ENCODE measurements at regions not wholly inside any gene's neighbourhood (a gene's known extent, or its start where the extent isn't known, plus 50 kb on each side); places are given as distances from the start of the nearest gene placed in this dataset.

DNA sequence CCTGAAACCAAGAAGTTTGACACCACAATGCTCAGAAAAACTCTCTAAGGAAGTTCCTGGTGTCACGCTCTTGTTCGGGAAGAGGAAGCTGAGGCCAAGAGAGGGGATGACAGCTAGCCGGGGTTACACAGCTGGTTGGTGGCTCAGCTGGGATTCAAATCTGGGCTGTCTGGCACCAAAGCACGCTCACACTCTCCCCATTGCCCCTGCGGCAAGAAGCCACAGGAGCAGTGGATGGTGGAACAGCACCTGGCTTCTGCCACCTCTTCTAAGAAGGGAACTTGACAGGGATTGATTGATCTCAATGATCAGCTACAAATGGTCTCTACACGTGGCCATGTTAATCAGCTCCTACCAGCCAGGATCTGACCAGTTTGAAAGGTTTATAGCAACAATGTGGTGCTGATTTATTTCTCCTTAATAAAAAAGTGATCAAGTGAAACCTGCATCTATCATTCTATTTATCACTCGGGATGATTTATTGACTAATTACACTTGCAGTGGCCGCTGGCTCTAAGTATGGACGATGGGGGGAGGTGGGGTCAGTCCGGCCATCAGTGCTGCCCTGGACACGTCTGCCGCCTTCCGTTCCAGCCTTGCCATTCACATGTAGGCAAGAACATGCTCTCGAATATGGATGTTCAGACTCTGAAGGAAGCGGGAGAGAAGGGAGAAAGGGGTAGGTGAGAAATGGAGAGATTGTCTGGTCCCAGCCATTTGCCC is 71.9 kb upstream of the TOP1 start:
- H3K27ac Mint-ChIP-seq (ENCODE audit: low read depth, unreplicated experiment) = no peak overlapping the region
- POLR2A ChIA-PET = no interaction called here
- H3K36me3 Mint-ChIP-seq (ENCODE audit: insufficient read depth, unreplicated experiment) = no peaks in the 10 kb centered on the region
- CTCF ChIA-PET = interaction anchor here (0.6 to 3.0 kb wide), 5 partner anchors 9 to 1906 kb away, joined by 3 to 12 read pairs (median 3); no protein-coding TSS in a partner anchor
- no peak for TF ChIP-seq CTCF (IDR thresholded peaks at IDR 0.05; ENCODE audit: unreplicated experiment)
- H3K4me3 Mint-ChIP-seq (ENCODE audit: unreplicated experiment) = no peak overlapping the region
- H3K4me1 Mint-ChIP-seq (ENCODE audit: insufficient read depth, unreplicated experiment) = peaks cover 6% of the 10 kb centered on the region
- BruUV-seq (replicated peaks) = no TSS peak
- H3K27me3 Mint-ChIP-seq (ENCODE audit: insufficient read depth, unreplicated experiment) = no peaks in the 10 kb centered on the region
- DNase-seq (ENCODE audit: unreplicated experiment) = no peak
- H3K9me3 Mint-ChIP-seq (ENCODE audit: unreplicated experiment) = peaks cover 16% of the 10 kb centered on the region
- intact Hi-C loops (cut with micrococcal nuclease) = no loop called here

- CTCF ChIA-PET = interaction anchor here (1.5 to 3.0 kb wide), 2 partner anchors 11 to 1688 kb away, joined by 10 to 12 read pairs; no protein-coding TSS in a partner anchor
- no peak overlapping the region for H3K27ac Mint-ChIP-seq (ENCODE audit: low read depth, unreplicated experiment)
- no peaks in the 10 kb centered on the region for H3K36me3 Mint-ChIP-seq (ENCODE audit: insufficient read depth, unreplicated experiment)
- TF ChIP-seq CTCF (IDR thresholded peaks at IDR 0.05; ENCODE audit: unreplicated experiment) = no peak
- DNase-seq (ENCODE audit: unreplicated experiment) = no peak
- intact Hi-C loops (cut with micrococcal nuclease) = no loop called here
- POLR2A ChIA-PET = no interaction called here
- no TSS peak for BruUV-seq (replicated peaks)
- H3K4me3 Mint-ChIP-seq (ENCODE audit: unreplicated experiment) = no peak overlapping the region
- no peaks in the 10 kb centered on the region for H3K27me3 Mint-ChIP-seq (ENCODE audit: insufficient read depth, unreplicated experiment)
- peaks cover 16% of the 10 kb centered on the region for H3K9me3 Mint-ChIP-seq (ENCODE audit: unreplicated experiment)
- H3K4me1 Mint-ChIP-seq (ENCODE audit: insufficient read depth, unreplicated experiment) = peaks cover 12% of the 10 kb centered on the region
Observed at GRCh38 chr20:40957265-40957760, 71.3 kb upstream of the TOP1 start.

- Mint-ChIP-seq H3K27me3 (ENCODE audit: insufficient read depth, unreplicated experiment) (no peaks in the 10 kb centered on the region), H3K9me3 (ENCODE audit: unreplicated experiment) (peaks cover 10% of the 10 kb centered on the region), H3K4me3 (ENCODE audit: unreplicated experiment) (no peak overlapping the region), H3K4me1 (ENCODE audit: insufficient read depth, unreplicated experiment) (peaks cover 12% of the 10 kb centered on the region), H3K36me3 (ENCODE audit: insufficient read depth, unreplicated experiment) (no peaks in the 10 kb centered on the region), H3K27ac (ENCODE audit: low read depth, unreplicated experiment) (no peak overlapping the region)
- intact Hi-C loops (cut with micrococcal nuclease) = no loop called here
- no peak for TF ChIP-seq CTCF (IDR thresholded peaks at IDR 0.05; ENCODE audit: unreplicated experiment)
- ChIA-PET POLR2A (no interaction called here), CTCF (interaction anchor here (3.0 kb wide), 1 partner anchor 9 kb away, joined by 12 read pairs; no protein-coding TSS in a partner anchor)
- BruUV-seq (replicated peaks) = no TSS peak
- no peak for DNase-seq (ENCODE audit: unreplicated experiment)
Observed at GRCh38 chr20:40958598-40958997, 70.0 kb upstream of the TOP1 start.

DNA sequence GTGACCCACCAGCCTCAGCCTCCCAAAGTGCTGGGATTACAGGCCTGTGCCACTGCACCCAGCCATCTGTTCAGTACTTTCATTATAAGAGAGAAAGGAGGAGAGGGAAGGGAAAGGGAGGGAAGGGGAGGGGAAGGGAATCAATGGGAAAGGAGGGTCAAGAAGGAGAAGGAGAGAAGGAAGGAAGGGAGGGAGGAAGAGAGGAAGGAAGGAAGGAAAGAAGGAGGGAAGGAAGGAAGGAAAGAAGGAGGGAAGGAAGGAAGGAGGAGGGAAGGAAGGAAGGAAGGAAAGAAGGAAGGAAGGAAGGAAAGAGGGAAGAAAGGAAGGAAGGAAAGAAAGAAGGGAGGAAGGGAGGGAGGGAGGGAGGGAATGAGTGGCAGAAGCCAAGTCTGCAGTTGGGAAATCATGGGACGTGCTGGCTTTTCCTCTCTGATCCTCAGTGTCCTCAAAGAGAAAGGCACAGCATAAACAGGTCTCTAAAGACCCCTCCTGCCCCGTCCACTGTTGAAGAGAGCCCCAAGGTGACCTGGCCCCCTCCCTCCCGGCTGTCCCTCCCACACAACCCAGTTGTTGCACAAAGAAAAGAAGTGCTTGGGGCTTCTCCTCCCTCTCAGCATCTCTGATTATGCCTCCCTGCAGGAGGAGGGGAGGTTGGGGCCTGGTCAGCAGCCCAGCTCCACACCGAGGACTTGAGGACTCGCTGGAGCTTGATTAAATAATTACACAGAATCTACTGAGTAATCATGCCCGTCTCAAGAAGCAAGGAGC is 69.1 kb upstream of the TOP1 start:
- CTCF ChIA-PET = interaction anchor here (0.6 to 1.5 kb wide), 5 partner anchors 9 to 1920 kb away, joined by 3 to 4 read pairs (median 3); no protein-coding TSS in a partner anchor
- POLR2A ChIA-PET = no interaction called here
- H3K27me3 Mint-ChIP-seq (ENCODE audit: insufficient read depth, unreplicated experiment) = no peaks in the 10 kb centered on the region

More for the DNA sequence above, 69.1 kb upstream of the TOP1 start:
- H3K9me3 Mint-ChIP-seq (ENCODE audit: unreplicated experiment) = peaks cover under 1% of the 10 kb centered on the region
- no TSS peak for BruUV-seq (replicated peaks)
- no peak for TF ChIP-seq CTCF (IDR thresholded peaks at IDR 0.05; ENCODE audit: unreplicated experiment)
- DNase-seq (ENCODE audit: unreplicated experiment) = no peak
- intact Hi-C loops (cut with micrococcal nuclease) = loop anchor here (5.0 kb wide), 2 partner anchors 272 to 1692 kb away; partner anchors contain the start of gene MAFB
- no peak overlapping the region for H3K27ac Mint-ChIP-seq (ENCODE audit: low read depth, unreplicated experiment)
- no peak overlapping the region for H3K4me3 Mint-ChIP-seq (ENCODE audit: unreplicated experiment)
- no peaks in the 10 kb centered on the region for H3K36me3 Mint-ChIP-seq (ENCODE audit: insufficient read depth, unreplicated experiment)
- H3K4me1 Mint-ChIP-seq (ENCODE audit: insufficient read depth, unreplicated experiment) = peaks cover 12% of the 10 kb centered on the region
